ENCODE measurements at regions not wholly inside any gene's neighbourhood (a gene's known extent, or its start where the extent isn't known, plus 50 kb on each side); places are given as distances from the start of the nearest gene placed in this dataset.

GRCh38 chr6:102300350-102300749 lies 906.8 kb downstream of the GRIK2 start:
- no peak for ATAC-seq
- H3K27me3 Mint-ChIP-seq (ENCODE audit: low read depth): no peaks in the 10 kb centered on the region; the same call in 1 of the 2 replicates
- no peak for DNase-seq (ENCODE audit: low spot score)
- H3K27ac Mint-ChIP-seq: no peak overlapping the region
- H3K4me1 Mint-ChIP-seq: peaks cover 3% of the 10 kb centered on the region
- TF ChIP-seq ZNF281 (CRISPR knock-in tag; IDR thresholded peaks at IDR 0.05) (no peak), NFE2L1 (CRISPR knock-in tag; IDR thresholded peaks at IDR 0.05) (no peak), SMAD4 (CRISPR knock-in tag; IDR thresholded peaks at IDR 0.05) (no peak), RELA (CRISPR knock-in tag; IDR thresholded peaks at IDR 0.05; ENCODE audit: borderline replicate concordance) (no peak), ZBTB21 (CRISPR knock-in tag; IDR thresholded peaks at IDR 0.05; ENCODE audit: borderline replicate concordance) (no peak), ZNF671 (CRISPR knock-in tag; IDR thresholded peaks at IDR 0.05) (no peak), AFF4 (CRISPR knock-in tag; IDR thresholded peaks at IDR 0.05; ENCODE audit: borderline replicate concordance) (no peak), MXD4 (CRISPR knock-in tag; IDR thresholded peaks at IDR 0.05; ENCODE audit: borderline replicate concordance) (no peak), ATF1 (CRISPR knock-in tag; IDR thresholded peaks at IDR 0.05) (no peak), NFYB (CRISPR knock-in tag; conservative IDR thresholded peaks at IDR 0.05; ENCODE audit: low read depth) (no peak), JAZF1 (CRISPR knock-in tag; IDR thresholded peaks at IDR 0.05) (no peak), ZNF423 (CRISPR knock-in tag; IDR thresholded peaks at IDR 0.05) (no peak), CREB1 (CRISPR knock-in tag; IDR thresholded peaks at IDR 0.05) (no peak), GRHL2 (CRISPR knock-in tag; IDR thresholded peaks at IDR 0.05; ENCODE audit: insufficient replicate concordance, severe bottlenecking) (no peak), ETV6 (CRISPR knock-in tag; IDR thresholded peaks at IDR 0.05) (no peak), ZNF317 (CRISPR knock-in tag; IDR thresholded peaks at IDR 0.05; ENCODE audit: borderline replicate concordance, low read depth) (no peak), GABPB1 (CRISPR knock-in tag; IDR thresholded peaks at IDR 0.05) (no peak), KAT7 (CRISPR knock-in tag; IDR thresholded peaks at IDR 0.05; ENCODE audit: borderline replicate concordance) (no peak)
- TF ChIP-seq, protein P1, sequence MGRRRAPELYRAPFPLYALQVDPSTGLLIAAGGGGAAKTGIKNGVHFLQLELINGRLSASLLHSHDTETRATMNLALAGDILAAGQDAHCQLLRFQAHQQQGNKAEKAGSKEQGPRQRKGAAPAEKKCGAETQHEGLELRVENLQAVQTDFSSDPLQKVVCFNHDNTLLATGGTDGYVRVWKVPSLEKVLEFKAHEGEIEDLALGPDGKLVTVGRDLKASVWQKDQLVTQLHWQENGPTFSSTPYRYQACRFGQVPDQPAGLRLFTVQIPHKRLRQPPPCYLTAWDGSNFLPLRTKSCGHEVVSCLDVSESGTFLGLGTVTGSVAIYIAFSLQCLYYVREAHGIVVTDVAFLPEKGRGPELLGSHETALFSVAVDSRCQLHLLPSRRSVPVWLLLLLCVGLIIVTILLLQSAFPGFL (CRISPR knock-in tag; IDR thresholded peaks at IDR 0.05; ENCODE audit: borderline replicate concordance): no peak
- H3K9me3 Mint-ChIP-seq: peaks cover 14% of the 10 kb centered on the region
- no peaks in the 10 kb centered on the region for H3K36me3 Mint-ChIP-seq
- ChIA-PET POLR2A (no interaction called here), CTCF (no interaction called here)
- no peak overlapping the region for H3K4me3 Mint-ChIP-seq

DNA sequence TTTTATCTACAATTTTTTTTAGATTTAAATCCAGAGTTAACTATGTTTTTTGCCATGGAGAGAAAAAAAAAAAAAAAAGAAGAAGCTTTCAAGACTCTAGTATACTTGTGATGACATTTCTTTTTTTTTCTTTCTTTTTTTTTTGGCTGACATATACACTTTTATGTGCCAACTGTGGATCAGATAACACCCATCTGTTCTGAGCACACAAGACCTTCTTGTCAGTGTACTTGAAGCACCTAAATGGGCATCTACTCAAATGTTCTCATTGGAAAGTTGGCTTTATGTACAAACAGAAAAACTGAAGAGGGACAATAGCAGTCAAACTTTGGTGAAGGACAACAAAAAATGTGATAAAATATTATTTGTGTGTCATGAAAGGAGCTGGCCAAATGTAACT lies 904.5 kb downstream of the GRIK2 start:
- H3K9me3 Mint-ChIP-seq: peaks cover 34% of the 10 kb centered on the region
- peaks cover 16% of the 10 kb centered on the region for H3K36me3 Mint-ChIP-seq
- DNase-seq (ENCODE audit: low spot score) (no peak), ATAC-seq (no peak)
- ChIA-PET CTCF (no interaction called here), POLR2A (no interaction called here)
- H3K27me3 Mint-ChIP-seq (ENCODE audit: low read depth): no peaks in the 10 kb centered on the region; the same call in 1 of the 2 replicates
- no peak overlapping the region for H3K4me3 Mint-ChIP-seq
- peaks cover 3% of the 10 kb centered on the region for H3K4me1 Mint-ChIP-seq
- no peak overlapping the region for H3K27ac Mint-ChIP-seq
- TF ChIP-seq ZNF532 (CRISPR knock-in tag; IDR thresholded peaks at IDR 0.05; ENCODE audit: borderline replicate concordance) (no peak), NR3C1 (CRISPR knock-in tag; conservative IDR thresholded peaks at IDR 0.05; ENCODE audit: low read depth) (no peak), SMAD3 (CRISPR knock-in tag; IDR thresholded peaks at IDR 0.05; ENCODE audit: borderline replicate concordance) (no peak), ZNF263 (CRISPR knock-in tag; IDR thresholded peaks at IDR 0.05; ENCODE audit: low read depth) (no peak)

Data from WTC11 (cell line).